ENCODE measurements at regions not wholly inside any gene's neighbourhood (a gene's known extent, or its start where the extent isn't known, plus 50 kb on each side); places are given as distances from the start of the nearest gene placed in this dataset.

DNA sequence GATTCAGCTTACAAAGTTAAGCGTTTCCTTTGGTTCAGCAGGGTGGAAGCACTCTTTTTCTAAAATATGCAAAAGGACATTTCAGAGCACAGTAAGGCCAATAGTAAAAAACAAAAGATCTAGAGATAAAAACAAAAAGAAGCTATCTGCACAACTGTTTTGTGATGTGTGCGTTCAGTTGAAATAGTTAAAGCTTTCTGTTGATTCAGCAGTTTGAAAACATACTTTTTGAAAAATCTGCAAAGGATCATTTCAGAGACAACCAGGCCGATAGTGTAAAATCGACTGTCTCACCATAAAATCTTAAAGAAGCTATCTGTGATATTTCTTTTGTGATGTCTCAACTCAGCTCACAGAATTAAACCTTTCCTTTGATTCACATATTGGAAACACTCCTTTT, 300.0 kb upstream of the ALG10B start:
- Histone ChIP-seq H3F3A (ENCODE audit: low read depth) (no peaks in the 10 kb centered on the region), H3K4me3 (no peak overlapping the region), H3K27me3 (no peaks in the 10 kb centered on the region), H3K27ac (no peak overlapping the region), H3K79me2 (ENCODE audit: low read depth) (no peaks in the 10 kb centered on the region), H3K36me3 (no peaks in the 10 kb centered on the region), H4K20me1 (ENCODE audit: low read depth) (no peaks in the 10 kb centered on the region), H3K9me3 (ENCODE audit: low read depth) (peaks cover 81% of the 10 kb centered on the region), H3K4me2 (no peak overlapping the region), H3K9ac (no peak overlapping the region), H3K4me1 (no peaks in the 10 kb centered on the region), H2AFZ (replicated peaks) (no peak overlapping the region)
- Mint-ChIP-seq H3K4me3 (no peak overlapping the region), H3K9me3 (peaks cover 9% of the 10 kb centered on the region), H3K36me3 (no peaks in the 10 kb centered on the region), H3K27me3 (ENCODE audit: insufficient read depth, low read depth) (no peaks in the 10 kb centered on the region), H3K4me1 (no peaks in the 10 kb centered on the region), H3K27ac (no peak overlapping the region)
- TF ChIP-seq, protein P1, sequence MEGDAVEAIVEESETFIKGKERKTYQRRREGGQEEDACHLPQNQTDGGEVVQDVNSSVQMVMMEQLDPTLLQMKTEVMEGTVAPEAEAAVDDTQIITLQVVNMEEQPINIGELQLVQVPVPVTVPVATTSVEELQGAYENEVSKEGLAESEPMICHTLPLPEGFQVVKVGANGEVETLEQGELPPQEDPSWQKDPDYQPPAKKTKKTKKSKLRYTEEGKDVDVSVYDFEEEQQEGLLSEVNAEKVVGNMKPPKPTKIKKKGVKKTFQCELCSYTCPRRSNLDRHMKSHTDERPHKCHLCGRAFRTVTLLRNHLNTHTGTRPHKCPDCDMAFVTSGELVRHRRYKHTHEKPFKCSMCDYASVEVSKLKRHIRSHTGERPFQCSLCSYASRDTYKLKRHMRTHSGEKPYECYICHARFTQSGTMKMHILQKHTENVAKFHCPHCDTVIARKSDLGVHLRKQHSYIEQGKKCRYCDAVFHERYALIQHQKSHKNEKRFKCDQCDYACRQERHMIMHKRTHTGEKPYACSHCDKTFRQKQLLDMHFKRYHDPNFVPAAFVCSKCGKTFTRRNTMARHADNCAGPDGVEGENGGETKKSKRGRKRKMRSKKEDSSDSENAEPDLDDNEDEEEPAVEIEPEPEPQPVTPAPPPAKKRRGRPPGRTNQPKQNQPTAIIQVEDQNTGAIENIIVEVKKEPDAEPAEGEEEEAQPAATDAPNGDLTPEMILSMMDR (IDR thresholded peaks at IDR 0.05): no peak
- TF ChIP-seq EZH2phosphoT487 (IDR thresholded peaks at IDR 0.05): no peak
- TF ChIP-seq EZH2 (IDR thresholded peaks at IDR 0.05): no peak
- no peak for DNase-seq (ENCODE audit: low spot score)

DNA sequence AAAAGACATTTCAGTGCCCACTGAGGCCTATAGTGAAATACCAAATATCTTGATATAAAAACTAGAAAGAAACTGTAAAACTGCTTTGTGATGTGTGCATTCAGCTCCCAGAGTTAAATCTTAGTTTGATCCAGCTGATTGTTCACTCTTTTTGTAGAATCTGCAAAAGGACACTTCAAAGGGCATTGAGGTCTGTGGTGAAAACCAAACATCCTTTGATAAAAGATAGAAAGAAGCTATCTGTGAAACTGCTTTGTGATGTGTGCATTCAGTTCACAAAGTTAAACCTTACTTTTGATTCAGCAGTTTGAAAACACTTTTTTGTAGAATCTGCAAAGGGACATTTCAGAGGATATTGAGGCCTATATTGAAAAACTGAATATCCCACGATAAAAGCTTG, 290.7 kb upstream of the ALG10B start:
- H3K9me3 ChIP-seq (ENCODE audit: low read depth): peaks cover 25% of the 10 kb centered on the region
- H3K9ac ChIP-seq: no peak overlapping the region
- Mint-ChIP-seq H3K27ac (no peak overlapping the region), H3K4me3 (no peak overlapping the region), H3K36me3 (no peaks in the 10 kb centered on the region), H3K4me1 (no peaks in the 10 kb centered on the region), H3K27me3 (ENCODE audit: insufficient read depth, low read depth) (no peaks in the 10 kb centered on the region), H3K9me3 (peaks cover 31% of the 10 kb centered on the region)
- H2AFZ ChIP-seq (replicated peaks): no peak overlapping the region
- H3K4me3 ChIP-seq: no peak overlapping the region
- no peaks in the 10 kb centered on the region for H3F3A ChIP-seq (ENCODE audit: low read depth)
- H3K27me3 ChIP-seq: no peaks in the 10 kb centered on the region
- TF ChIP-seq, protein P1 (IDR thresholded peaks at IDR 0.05): no peak
- no peak for TF ChIP-seq EZH2phosphoT487 (IDR thresholded peaks at IDR 0.05)
- TF ChIP-seq EZH2 (IDR thresholded peaks at IDR 0.05): no peak
- no peaks in the 10 kb centered on the region for H3K4me1 ChIP-seq
- no peaks in the 10 kb centered on the region for H4K20me1 ChIP-seq (ENCODE audit: low read depth)
- no peaks in the 10 kb centered on the region for H3K36me3 ChIP-seq
- no peak for DNase-seq (ENCODE audit: low spot score)
- no peaks in the 10 kb centered on the region for H3K79me2 ChIP-seq (ENCODE audit: low read depth)
- no peak overlapping the region for H3K27ac ChIP-seq
- no peak overlapping the region for H3K4me2 ChIP-seq

DNA sequence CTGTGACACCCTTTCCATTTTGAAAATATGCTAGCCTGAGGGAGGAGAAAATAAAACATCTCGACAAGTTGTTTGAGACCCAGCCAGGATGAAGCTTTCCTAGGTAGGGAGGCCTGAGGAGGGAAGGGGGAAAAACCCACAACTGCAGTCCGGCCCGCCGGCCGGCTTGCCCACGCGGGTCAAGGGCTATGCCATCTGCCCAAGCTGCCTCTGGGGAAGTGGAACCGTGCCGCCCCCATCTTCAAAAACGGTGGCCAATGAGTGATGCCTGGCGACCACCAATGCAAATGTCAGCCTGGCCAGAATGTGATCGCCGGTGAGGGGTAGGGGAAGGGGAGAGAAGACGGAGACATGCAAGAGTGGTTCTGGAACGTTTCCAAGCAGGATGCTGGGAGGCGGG, 263.5 kb upstream of the ALG10B start:
- DNase-seq (ENCODE audit: low spot score): no peak
- Histone ChIP-seq H3F3A (ENCODE audit: low read depth) (no peaks in the 10 kb centered on the region), H3K4me3 (no peak overlapping the region), H3K79me2 (ENCODE audit: low read depth) (no peaks in the 10 kb centered on the region), H3K4me1 (no peaks in the 10 kb centered on the region), H3K27me3 (no peaks in the 10 kb centered on the region), H3K36me3 (no peaks in the 10 kb centered on the region), H4K20me1 (ENCODE audit: low read depth) (no peaks in the 10 kb centered on the region), H3K27ac (no peak overlapping the region), H3K9ac (no peak overlapping the region), H3K4me2 (no peak overlapping the region), H3K9me3 (ENCODE audit: low read depth) (peaks cover 7% of the 10 kb centered on the region), H2AFZ (replicated peaks) (no peak overlapping the region)
- Mint-ChIP-seq H3K27ac (no peak overlapping the region), H3K9me3 (peaks cover 76% of the 10 kb centered on the region), H3K27me3 (ENCODE audit: insufficient read depth, low read depth) (peaks cover 3% of the 10 kb centered on the region), H3K4me1 (no peaks in the 10 kb centered on the region), H3K36me3 (no peaks in the 10 kb centered on the region), H3K4me3 (no peak overlapping the region)
- no peak for TF ChIP-seq EZH2phosphoT487 (IDR thresholded peaks at IDR 0.05)
- no peak for TF ChIP-seq EZH2 (IDR thresholded peaks at IDR 0.05)

DNA sequence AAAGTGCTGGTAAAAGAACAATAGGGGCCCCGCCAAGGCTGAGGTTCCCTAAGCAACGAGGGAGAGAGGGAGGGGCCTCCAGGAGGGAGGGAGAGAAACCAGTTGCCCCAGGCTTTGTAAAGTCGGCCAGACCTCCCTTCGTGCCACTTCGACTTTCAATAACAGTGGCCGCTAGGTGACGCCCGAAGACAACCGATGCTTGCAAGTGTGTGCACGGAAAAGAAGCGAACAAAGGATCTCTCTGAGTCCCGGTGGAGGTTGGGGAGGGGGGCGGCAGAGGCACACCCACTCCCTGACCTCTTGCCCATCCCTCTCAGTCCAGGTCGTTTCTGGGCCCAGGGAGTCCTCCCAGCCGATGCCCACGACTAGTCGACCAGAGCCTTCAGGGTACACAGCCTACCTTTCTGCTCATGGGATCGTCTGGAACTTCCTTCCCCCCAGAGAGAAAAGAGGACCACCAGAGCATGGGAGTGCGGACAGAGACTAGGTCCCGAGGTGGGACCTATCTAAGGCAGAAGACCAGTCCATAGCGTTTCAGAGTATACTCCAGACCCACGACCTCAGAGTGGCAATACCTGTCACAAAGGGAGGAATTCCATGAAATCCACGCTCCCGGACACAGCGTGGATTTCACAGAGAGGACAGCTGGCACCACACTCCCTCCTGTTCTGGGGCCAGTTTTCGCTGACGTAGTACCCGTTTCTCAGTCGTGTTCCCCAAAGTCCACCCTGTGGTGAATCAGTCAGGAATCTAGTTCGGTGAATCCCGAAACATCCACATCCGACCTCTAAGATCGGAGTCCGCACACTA, 262.7 kb upstream of the ALG10B start:
- H3K79me2 ChIP-seq (ENCODE audit: low read depth): no peaks in the 10 kb centered on the region
- Mint-ChIP-seq H3K9me3 (peaks cover 72% of the 10 kb centered on the region), H3K36me3 (no peaks in the 10 kb centered on the region), H3K4me1 (no peaks in the 10 kb centered on the region), H3K27me3 (ENCODE audit: insufficient read depth, low read depth) (peaks cover 3% of the 10 kb centered on the region), H3K4me3 (no peak overlapping the region), H3K27ac (no peak overlapping the region)
- H3K9ac ChIP-seq: no peak overlapping the region
- H3F3A ChIP-seq (ENCODE audit: low read depth): no peaks in the 10 kb centered on the region
- no peak overlapping the region for H3K27ac ChIP-seq
- TF ChIP-seq EZH2phosphoT487 (IDR thresholded peaks at IDR 0.05) (no peak), EZH2 (IDR thresholded peaks at IDR 0.05) (no peak)
- TF ChIP-seq, protein P1 (IDR thresholded peaks at IDR 0.05): no peak
- H2AFZ ChIP-seq (replicated peaks): no peak overlapping the region
- no peaks in the 10 kb centered on the region for H3K36me3 ChIP-seq
- peaks cover 7% of the 10 kb centered on the region for H3K9me3 ChIP-seq (ENCODE audit: low read depth)
- no peak for DNase-seq (ENCODE audit: low spot score)
- no peaks in the 10 kb centered on the region for H4K20me1 ChIP-seq (ENCODE audit: low read depth)
- no peak overlapping the region for H3K4me3 ChIP-seq
- no peaks in the 10 kb centered on the region for H3K4me1 ChIP-seq
- no peak overlapping the region for H3K4me2 ChIP-seq
- no peaks in the 10 kb centered on the region for H3K27me3 ChIP-seq
